GM12891 (cell line): ENCODE measurements at regions not wholly inside any gene's neighbourhood (a gene's known extent, or its start where the extent isn't known, plus 50 kb on each side); places are given as distances from the start of the nearest gene placed in this dataset.

ENCODE experiments used
- PAX5 ChIP-seq: IDR thresholded peaks from 2 replicates; pipeline ENCODE4 v1.6.1; 2011; ENCODE audit warnings: low read length, moderate library complexity, mild to moderate bottlenecking; ENCODE audit not compliant: insufficient read depth, severe bottlenecking
- POLR2A ChIP-seq: IDR thresholded peaks from 2 replicates; pipeline ENCODE4 v1.6.1; 2011; ENCODE audit warnings: low read depth, low read length, control low read depth
- POLR2AphosphoS5 ChIP-seq: IDR thresholded peaks from 2 replicates; pipeline ENCODE4 v1.6.1; 2011; ENCODE audit warnings: low read depth, low read length, control low read depth
- POU2F2 ChIP-seq: IDR thresholded peaks from 2 replicates; pipeline ENCODE4 v1.6.1; 2011; ENCODE audit warnings: low read depth, mild to moderate bottlenecking, control low read depth, low read length, moderate library complexity
- SPI1 ChIP-seq: IDR thresholded peaks from 2 replicates; pipeline ENCODE4 v1.6.1; 2011; ENCODE audit warnings: low read depth, low read length, control low read depth
- TAF1 ChIP-seq: IDR thresholded peaks from 2 replicates; pipeline ENCODE4 v1.6.1; 2011; ENCODE audit warnings: low read depth, low read length, control low read depth

DNA sequence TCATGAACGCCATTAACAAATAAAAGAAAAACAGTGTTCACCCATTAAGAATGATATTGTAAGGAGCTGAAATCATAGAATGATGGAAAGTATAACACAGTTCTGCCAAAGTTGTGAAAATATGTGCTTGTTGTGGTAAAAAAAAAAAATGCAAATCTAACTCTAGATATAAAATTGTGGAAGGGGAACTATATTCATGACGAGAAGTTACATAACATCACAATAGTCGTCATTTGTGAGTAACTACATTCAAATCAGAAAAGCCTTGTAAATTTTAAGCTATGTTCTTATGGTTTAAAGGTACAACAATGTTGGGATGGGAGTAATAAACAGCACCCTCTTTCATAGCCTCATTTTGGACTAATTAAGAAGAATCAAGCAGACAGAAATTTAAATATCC lies 57.6 kb upstream of the PRDM8 start:
- no peak for TF ChIP-seq POLR2AphosphoS5
- no peak for TF ChIP-seq POLR2A
- no peak for TF ChIP-seq POU2F2
- no peak for TF ChIP-seq PAX5
- TF ChIP-seq TAF1, result no peak
- TF ChIP-seq SPI1, result no peak
